ENCODE measurements at regions not wholly inside any gene's neighbourhood (a gene's known extent, or its start where the extent isn't known, plus 50 kb on each side); places are given as distances from the start of the nearest gene placed in this dataset.
"Not testable (repeated sequence)": the region's sequence is repeated elsewhere in the genome, so short reads cannot be mapped to it uniquely, and the experiment has no call there.

- Mint-ChIP-seq H3K36me3 (ENCODE audit: unreplicated experiment) (no peaks in the 10 kb centered on the region), H3K4me1 (ENCODE audit: unreplicated experiment) (no peaks in the 10 kb centered on the region)
Measured at GRCh38 chr2:39894082-39894481, 115.0 kb upstream of the THUMPD2 start.

GRCh38 chr2:39893616-39894015, 114.6 kb upstream of the THUMPD2 start:
- no peak overlapping the region for H3K27ac Mint-ChIP-seq (ENCODE audit: unreplicated experiment)
- H3K4me1 Mint-ChIP-seq (ENCODE audit: unreplicated experiment): no peaks in the 10 kb centered on the region
- no peak for TF ChIP-seq CTCF (IDR thresholded peaks at IDR 0.05)
- no peak for DNase-seq (ENCODE audit: extremely low spot score, unreplicated experiment)
- H3K27me3 Mint-ChIP-seq (ENCODE audit: unreplicated experiment): peaks cover 51% of the 10 kb centered on the region
- no peak overlapping the region for H3K4me3 Mint-ChIP-seq (ENCODE audit: unreplicated experiment)
- H3K9me3 Mint-ChIP-seq (ENCODE audit: unreplicated experiment): no peaks in the 10 kb centered on the region
- no peaks in the 10 kb centered on the region for H3K36me3 Mint-ChIP-seq (ENCODE audit: unreplicated experiment)

More at GRCh38 chr2:39894082-39894481, 115.0 kb upstream of the THUMPD2 start:
- no peak for DNase-seq (ENCODE audit: extremely low spot score, unreplicated experiment)
- Mint-ChIP-seq H3K27ac (ENCODE audit: unreplicated experiment) (no peak overlapping the region), H3K9me3 (ENCODE audit: unreplicated experiment) (no peaks in the 10 kb centered on the region), H3K4me3 (ENCODE audit: unreplicated experiment) (no peak overlapping the region), H3K27me3 (ENCODE audit: unreplicated experiment) (peaks cover 51% of the 10 kb centered on the region)
- TF ChIP-seq CTCF (IDR thresholded peaks at IDR 0.05): no peak

- H3K27ac Mint-ChIP-seq (ENCODE audit: unreplicated experiment): no peak overlapping the region
- H3K27me3 Mint-ChIP-seq (ENCODE audit: unreplicated experiment): peaks cover 18% of the 10 kb centered on the region
- no peak for TF ChIP-seq CTCF (IDR thresholded peaks at IDR 0.05)
Measured at GRCh38 chr2:39881948-39882347, 102.9 kb upstream of the THUMPD2 start.

GRCh38 chr2:39881494-39881893, 102.4 kb upstream of the THUMPD2 start:
- Mint-ChIP-seq H3K4me1 (ENCODE audit: unreplicated experiment) (no peaks in the 10 kb centered on the region), H3K27ac (ENCODE audit: unreplicated experiment) (no peak overlapping the region), H3K27me3 (ENCODE audit: unreplicated experiment) (peaks cover 15% of the 10 kb centered on the region), H3K36me3 (ENCODE audit: unreplicated experiment) (no peaks in the 10 kb centered on the region), H3K4me3 (ENCODE audit: unreplicated experiment) (no peak overlapping the region), H3K9me3 (ENCODE audit: unreplicated experiment) (peaks cover 8% of the 10 kb centered on the region)
- DNase-seq (ENCODE audit: extremely low spot score, unreplicated experiment): no peak
- no peak for TF ChIP-seq CTCF (IDR thresholded peaks at IDR 0.05)

More at GRCh38 chr2:39881948-39882347, 102.9 kb upstream of the THUMPD2 start:
- no peak for DNase-seq (ENCODE audit: extremely low spot score, unreplicated experiment)
- H3K4me1 Mint-ChIP-seq (ENCODE audit: unreplicated experiment): no peaks in the 10 kb centered on the region
- H3K36me3 Mint-ChIP-seq (ENCODE audit: unreplicated experiment): no peaks in the 10 kb centered on the region
- H3K9me3 Mint-ChIP-seq (ENCODE audit: unreplicated experiment): peaks cover 8% of the 10 kb centered on the region
- no peak overlapping the region for H3K4me3 Mint-ChIP-seq (ENCODE audit: unreplicated experiment)

- H3K27me3 Mint-ChIP-seq (ENCODE audit: unreplicated experiment); H3K27ac Mint-ChIP-seq (ENCODE audit: unreplicated experiment); H3K9me3 Mint-ChIP-seq (ENCODE audit: unreplicated experiment); H3K36me3 Mint-ChIP-seq (ENCODE audit: unreplicated experiment); H3K4me1 Mint-ChIP-seq (ENCODE audit: unreplicated experiment); H3K4me3 Mint-ChIP-seq (ENCODE audit: unreplicated experiment); DNase-seq (ENCODE audit: extremely low spot score, unreplicated experiment): not testable (repeated sequence)
Measured at GRCh38 chr2:39879001-39879400, 99.9 kb upstream of the THUMPD2 start.

GRCh38 chr2:39875914-39876267, 96.8 kb upstream of the THUMPD2 start:
- H3K9me3 Mint-ChIP-seq (ENCODE audit: unreplicated experiment): peaks cover 8% of the 10 kb centered on the region
- H3K4me3 Mint-ChIP-seq (ENCODE audit: unreplicated experiment): no peak overlapping the region
- H3K36me3 Mint-ChIP-seq (ENCODE audit: unreplicated experiment): no peaks in the 10 kb centered on the region
- no peak overlapping the region for H3K27ac Mint-ChIP-seq (ENCODE audit: unreplicated experiment)
- H3K4me1 Mint-ChIP-seq (ENCODE audit: unreplicated experiment): no peaks in the 10 kb centered on the region
- TF ChIP-seq CTCF (IDR thresholded peaks at IDR 0.05): no peak
- DNase-seq (ENCODE audit: extremely low spot score, unreplicated experiment): no peak
- peaks cover 3% of the 10 kb centered on the region for H3K27me3 Mint-ChIP-seq (ENCODE audit: unreplicated experiment)

All from osteocyte (in vitro differentiated cells).